Upper lobe of left lung (tissue), 4 donors: ENCODE measurements at regions not wholly inside any gene's neighbourhood (a gene's known extent, or its start where the extent isn't known, plus 50 kb on each side); places are given as distances from the start of the nearest gene placed in this dataset.

Experiments used
- POLR2A ChIP-seq, 4 donors: fragments of 450-650 bp; IDR thresholded peaks; one replicate each; pipeline ENCODE4 v1.5.1; 2016 to 2017; ENCODE audit warnings: antibody characterized with exemption in 4 of 4, mild to moderate bottlenecking in 2 of 4
- POLR2AphosphoS5 ChIP-seq, 2 donors: sonication (generic); formaldehyde crosslinking; IDR thresholded peaks; one replicate each; pipeline ENCODE4 v1.5.1; 2017; ENCODE audit warnings: antibody characterized with exemption in 2 of 2
- TF ChIP-seq, protein P1 (sequence below), 6 experiments: fragments of 450-650 bp in 4 of 6; fragments of 200-600 bp in 2 of 6; sonication (generic) in 2 of 6; IDR thresholded peaks; one replicate each; pipeline ENCODE4 v1.5.1; 2016 to 2019; ENCODE audit warnings: antibody characterized with exemption in 6 of 6

DNA sequence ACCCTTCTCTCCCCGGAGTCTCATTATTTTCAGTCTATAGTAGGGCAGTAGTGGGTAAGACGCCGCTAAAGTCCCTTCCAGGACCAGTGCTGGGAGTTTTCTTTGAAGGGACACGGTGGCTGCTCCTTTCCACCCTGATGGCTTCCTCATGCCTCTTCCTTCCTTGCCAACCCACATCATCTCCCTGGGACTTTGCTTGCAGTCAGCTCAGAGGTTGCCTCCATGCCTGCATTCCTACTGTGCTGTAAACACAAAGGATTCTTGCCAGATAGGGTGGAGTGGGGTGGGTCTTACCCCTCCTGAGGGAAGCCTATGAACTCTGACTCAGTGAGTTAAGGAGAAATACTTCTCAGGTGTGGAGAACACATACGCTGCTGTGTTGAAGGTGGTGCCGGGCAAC, 59.9 kb upstream of the IGFBP3 start:
- TF ChIP-seq POLR2AphosphoS5 (IDR thresholded peaks at IDR 0.05), result no peak
- no peak for TF ChIP-seq POLR2A (IDR thresholded peaks at IDR 0.05)
- TF ChIP-seq, protein P1, sequence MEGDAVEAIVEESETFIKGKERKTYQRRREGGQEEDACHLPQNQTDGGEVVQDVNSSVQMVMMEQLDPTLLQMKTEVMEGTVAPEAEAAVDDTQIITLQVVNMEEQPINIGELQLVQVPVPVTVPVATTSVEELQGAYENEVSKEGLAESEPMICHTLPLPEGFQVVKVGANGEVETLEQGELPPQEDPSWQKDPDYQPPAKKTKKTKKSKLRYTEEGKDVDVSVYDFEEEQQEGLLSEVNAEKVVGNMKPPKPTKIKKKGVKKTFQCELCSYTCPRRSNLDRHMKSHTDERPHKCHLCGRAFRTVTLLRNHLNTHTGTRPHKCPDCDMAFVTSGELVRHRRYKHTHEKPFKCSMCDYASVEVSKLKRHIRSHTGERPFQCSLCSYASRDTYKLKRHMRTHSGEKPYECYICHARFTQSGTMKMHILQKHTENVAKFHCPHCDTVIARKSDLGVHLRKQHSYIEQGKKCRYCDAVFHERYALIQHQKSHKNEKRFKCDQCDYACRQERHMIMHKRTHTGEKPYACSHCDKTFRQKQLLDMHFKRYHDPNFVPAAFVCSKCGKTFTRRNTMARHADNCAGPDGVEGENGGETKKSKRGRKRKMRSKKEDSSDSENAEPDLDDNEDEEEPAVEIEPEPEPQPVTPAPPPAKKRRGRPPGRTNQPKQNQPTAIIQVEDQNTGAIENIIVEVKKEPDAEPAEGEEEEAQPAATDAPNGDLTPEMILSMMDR (IDR thresholded peaks at IDR 0.05), result no peak
